Mesenchymal stem cell (in vitro differentiated cells and primary cell): ENCODE measurements at regions not wholly inside any gene's neighbourhood (a gene's known extent, or its start where the extent isn't known, plus 50 kb on each side); places are given as distances from the start of the nearest gene placed in this dataset.

Experiments
- DNase-seq: peaks from one replicate; pipeline ENCODE4 v3.0.0-alpha.2; 2013
- H2AFZ ChIP-seq: one replicate; pipeline ENCODE4 v1.6.1; 2013; ENCODE audit warnings: low read depth, mild to moderate bottlenecking, control low read depth, inconsistent platforms, low read length, moderate library complexity
- H2AK5ac ChIP-seq: 2 replicates; pipeline ENCODE4 v1.6.1; 2013; ENCODE audit warnings: low read length, moderate library complexity, mild to moderate bottlenecking, inconsistent platforms; ENCODE audit not compliant: severe bottlenecking
- H2BK120ac ChIP-seq: one replicate; pipeline ENCODE4 v1.6.1; 2013; ENCODE audit warnings: low read depth, mild to moderate bottlenecking, inconsistent platforms, low read length, moderate library complexity
- H2BK12ac ChIP-seq, 2 experiments: one replicate each; pipeline ENCODE4 v1.6.1; 2013; ENCODE audit warnings: inconsistent platforms in 2 of 2, low read length in 2 of 2, mild to moderate bottlenecking in 2 of 2, moderate library complexity in 2 of 2, control low read depth in 1 of 2
- H2BK15ac ChIP-seq: one replicate; pipeline ENCODE4 v1.6.1; 2013; ENCODE audit warnings: mild to moderate bottlenecking, low read depth, inconsistent platforms; ENCODE audit not compliant: poor library complexity, severe bottlenecking
- H2BK5ac ChIP-seq: 2 replicates; pipeline ENCODE4 v1.6.1; 2013; ENCODE audit warnings: low read depth, mild to moderate bottlenecking, low read length, control low read depth, inconsistent platforms; ENCODE audit not compliant: poor library complexity, severe bottlenecking
- H3K14ac ChIP-seq, 2 experiments: one replicate each; pipeline ENCODE4 v1.6.1; 2013; ENCODE audit warnings: inconsistent platforms in 2 of 2, low read length in 2 of 2, control low read depth in 1 of 2, mild to moderate bottlenecking in 1 of 2, moderate library complexity in 1 of 2
- H3K18ac ChIP-seq, 2 experiments: one replicate each; pipeline ENCODE4 v1.6.1; 2013; ENCODE audit warnings: inconsistent platforms in 2 of 2, low read length in 2 of 2, control low read depth in 1 of 2, low read depth in 1 of 2, mild to moderate bottlenecking in 1 of 2
- H3K23ac ChIP-seq, 2 experiments: one replicate each; pipeline ENCODE4 v1.6.1; 2013; ENCODE audit warnings: inconsistent platforms in 2 of 2, low read length in 2 of 2, mild to moderate bottlenecking in 2 of 2, moderate library complexity in 2 of 2, control low read depth in 1 of 2
- H3K27ac ChIP-seq: 2 replicates; pipeline ENCODE4 v1.5.1; 2013; ENCODE audit warnings: mild to moderate bottlenecking, moderate library complexity, low read length, control low read depth, inconsistent platforms; ENCODE audit not compliant: poor library complexity, severe bottlenecking
- H3K27me3 ChIP-seq, 2 experiments: 2 replicates each; pipeline versions ENCODE4 v1.6.1 to v1.7.0; 2013; ENCODE audit warnings: low read length in 2 of 2, mild to moderate bottlenecking in 2 of 2, moderate library complexity in 2 of 2, control low read depth in 1 of 2, inconsistent platforms in 1 of 2; ENCODE audit not compliant: control insufficient read depth in 1 of 2, insufficient read depth in 1 of 2
- H3K36me3 ChIP-seq, 2 experiments: 2 replicates each; pipeline versions ENCODE4 v1.6.1 to v1.7.0; 2013; ENCODE audit warnings: low read length in 2 of 2, control low read depth in 1 of 2, inconsistent platforms in 1 of 2, low read depth in 1 of 2, mild to moderate bottlenecking in 1 of 2; ENCODE audit not compliant: insufficient read depth in 2 of 2, control insufficient read depth in 1 of 2
- H3K4ac ChIP-seq, 2 experiments: one replicate each; pipeline ENCODE4 v1.6.1; 2013; ENCODE audit warnings: inconsistent platforms in 2 of 2, low read length in 2 of 2, mild to moderate bottlenecking in 2 of 2, moderate library complexity in 2 of 2, control low read depth in 1 of 2, low read depth in 1 of 2
- H3K4me1 ChIP-seq: 2 replicates; pipeline ENCODE4 v1.6.1; 2013; ENCODE audit warnings: low read depth, low read length, control low read depth; ENCODE audit not compliant: control insufficient read depth, insufficient read depth
- H3K4me2 ChIP-seq: 2 replicates; pipeline ENCODE4 v1.6.1; 2013; ENCODE audit warnings: low read length, mild to moderate bottlenecking, inconsistent platforms; ENCODE audit not compliant: poor library complexity, severe bottlenecking
- H3K4me3 ChIP-seq, 2 experiments: 2 replicates each; pipeline versions ENCODE4 v1.5.1 to v1.7.0; 2013; ENCODE audit warnings: low read length in 2 of 2, mild to moderate bottlenecking in 2 of 2, control low read depth in 1 of 2, low read depth in 1 of 2; ENCODE audit not compliant: insufficient read depth in 1 of 2
- H3K79me1 ChIP-seq: replicated peaks from 2 replicates; pipeline ENCODE4 v1.6.1; 2013; ENCODE audit warnings: mild to moderate bottlenecking, control low read depth, low read length, inconsistent platforms; ENCODE audit not compliant: poor library complexity, severe bottlenecking
- H3K9ac ChIP-seq: 2 replicates; pipeline ENCODE4 v1.7.0; 2013; ENCODE audit warnings: mild to moderate bottlenecking, low read length, moderate library complexity
- H3K9me3 ChIP-seq: 2 replicates; pipeline ENCODE4 v1.7.0; 2013; ENCODE audit warnings: mild to moderate bottlenecking, low read length; ENCODE audit not compliant: control insufficient read depth
- H4K8ac ChIP-seq: one replicate; pipeline ENCODE4 v1.6.1; 2013; ENCODE audit warnings: inconsistent platforms, mild to moderate bottlenecking, low read length, moderate library complexity
- H4K91ac ChIP-seq: one replicate; pipeline ENCODE4 v1.6.1; 2013; ENCODE audit warnings: mild to moderate bottlenecking, low read length, inconsistent platforms
- WGBS: methylation state at CpG from one replicate; pipeline ENCODE4 v1.1.7; 2013; ENCODE audit warnings: mixed read lengths; 5-methylcytosine and 5-hydroxymethylcytosine counted together

GRCh38 chr4:3682236-3683076 lies 83.7 kb upstream of the ADRA2C start:
- Histone ChIP-seq H3K9me3 (no peaks in the 10 kb centered on the region), H3K4me2 (no peak overlapping the region), H3K27me3 (peaks cover 5 to 62% of the 10 kb centered on the region in 2 experiments), H3K4me1 (peaks cover 1% of the 10 kb centered on the region), H3K9ac (no peak overlapping the region), H2BK12ac (no peak overlapping the region), H2AK5ac (no peak overlapping the region), H3K4me3 (no peak overlapping the region), H4K8ac (no peak overlapping the region), H2BK5ac (no peak overlapping the region), H3K23ac (no peak overlapping the region), H2BK15ac (no peak overlapping the region), H3K14ac (no peak overlapping the region), H2BK120ac (no peak overlapping the region), H3K4ac (no peak overlapping the region), H3K27ac (no peak overlapping the region), H3K79me1 (no peaks in the 10 kb centered on the region), H3K18ac (no peak overlapping the region), H3K36me3 (no peaks in the 10 kb centered on the region), H4K91ac (no peak overlapping the region), H2AFZ (no peak overlapping the region)
- no peak for DNase-seq
- WGBS = 86% methylated on average over 19 of the region's 19 CpGs

DNA sequence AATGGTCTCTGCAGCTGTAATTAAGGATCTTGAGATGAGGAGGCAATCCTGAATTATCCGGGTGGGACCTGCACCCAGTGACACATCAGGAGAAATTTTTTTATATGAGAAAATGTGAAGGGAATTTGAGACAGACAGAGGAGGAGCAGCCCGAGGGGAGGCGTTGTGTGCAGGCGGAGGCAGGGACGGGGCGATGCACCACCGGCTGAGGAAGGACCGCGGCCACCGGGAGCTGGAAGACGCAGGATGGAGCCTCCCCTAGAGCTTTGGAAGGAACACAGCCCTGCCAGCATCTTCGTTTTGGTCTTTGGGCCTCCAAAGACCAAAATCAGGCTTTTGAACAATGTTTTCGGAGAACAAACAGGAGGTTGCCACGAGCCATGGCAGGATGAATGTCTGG lies 85.0 kb upstream of the ADRA2C start:
- 81% methylated on average over 14 of the region's 14 CpGs for WGBS
- H2AFZ ChIP-seq = no peak overlapping the region
- no peak overlapping the region for H2BK15ac ChIP-seq
- no peak overlapping the region for H2BK12ac ChIP-seq
- H3K79me1 ChIP-seq = no peaks in the 10 kb centered on the region
- H3K4me1 ChIP-seq = peaks cover 3% of the 10 kb centered on the region
- no peak overlapping the region for H3K27ac ChIP-seq
- H2BK5ac ChIP-seq = no peak overlapping the region
- no peak overlapping the region for H3K18ac ChIP-seq
- DNase-seq = no peak
- no peak overlapping the region for H4K8ac ChIP-seq
- H3K4ac ChIP-seq = no peak overlapping the region
- H2AK5ac ChIP-seq = no peak overlapping the region
- peaks cover 18 to 74% of the 10 kb centered on the region in 2 experiments for H3K27me3 ChIP-seq
- no peak overlapping the region for H4K91ac ChIP-seq
- peaks cover 0 to 4% of the 10 kb centered on the region in 2 experiments for H3K36me3 ChIP-seq
- H3K14ac ChIP-seq = no peak overlapping the region
- H3K4me2 ChIP-seq = no peak overlapping the region
- H2BK120ac ChIP-seq = no peak overlapping the region
- H3K4me3 ChIP-seq = no peak overlapping the region
- H3K9ac ChIP-seq = no peak overlapping the region
- H3K23ac ChIP-seq = no peak overlapping the region
- H3K9me3 ChIP-seq = no peaks in the 10 kb centered on the region

DNA sequence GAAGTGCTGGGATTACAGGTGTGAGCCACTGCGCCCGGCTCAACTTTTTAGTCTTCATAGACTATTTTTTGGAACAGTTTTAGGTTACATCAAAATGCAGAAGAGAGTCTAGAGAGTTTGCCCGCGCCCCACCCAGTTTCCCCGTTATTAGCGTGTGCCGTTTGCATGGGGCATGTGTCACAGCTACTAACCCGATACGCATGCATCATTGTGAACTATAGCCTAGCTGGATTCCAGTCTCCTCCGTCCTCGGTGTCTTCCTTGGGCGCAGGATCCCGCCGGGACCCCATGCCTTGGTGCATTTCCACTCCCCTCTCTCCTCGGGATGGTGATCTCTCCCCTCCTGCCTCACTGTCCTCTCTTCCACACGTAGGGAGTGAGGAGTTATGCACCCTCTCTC lies 85.5 kb upstream of the ADRA2C start:
- peaks cover 0 to 4% of the 10 kb centered on the region in 2 experiments for H3K36me3 ChIP-seq
- no peak overlapping the region for H2AFZ ChIP-seq
- no peak overlapping the region for H4K91ac ChIP-seq
- H3K4me2 ChIP-seq = no peak overlapping the region
- no peak overlapping the region for H3K9ac ChIP-seq
- no peak overlapping the region for H2BK12ac ChIP-seq
- 92% methylated on average over 15 of the region's 16 CpGs for WGBS
- no peak overlapping the region for H4K8ac ChIP-seq
- no peak overlapping the region for H2BK120ac ChIP-seq
- no peak overlapping the region for H3K23ac ChIP-seq
- H3K27me3 ChIP-seq = peaks cover 19 to 76% of the 10 kb centered on the region in 2 experiments
- no peak overlapping the region for H3K4ac ChIP-seq
- no peak overlapping the region for H2BK5ac ChIP-seq
- no peaks in the 10 kb centered on the region for H3K9me3 ChIP-seq
- no peak overlapping the region for H3K4me3 ChIP-seq
- H3K4me1 ChIP-seq = peaks cover 3% of the 10 kb centered on the region
- no peak for DNase-seq
- H2BK15ac ChIP-seq = no peak overlapping the region
- H3K27ac ChIP-seq = no peak overlapping the region
- H3K14ac ChIP-seq = no peak overlapping the region
- H3K18ac ChIP-seq = no peak overlapping the region
- H3K79me1 ChIP-seq = no peaks in the 10 kb centered on the region
- no peak overlapping the region for H2AK5ac ChIP-seq

GRCh38 chr4:3679851-3680311 lies 86.3 kb upstream of the ADRA2C start:
- no peak for DNase-seq
- no peak overlapping the region for H3K4me2 ChIP-seq
- no peak overlapping the region for H3K23ac ChIP-seq
- H2AK5ac ChIP-seq = no peak overlapping the region
- no peak overlapping the region for H4K8ac ChIP-seq
- H3K27me3 ChIP-seq = peaks cover 19 to 75% of the 10 kb centered on the region in 2 experiments
- no peak overlapping the region for H2BK15ac ChIP-seq
- 67% methylated on average over 25 of the region's 25 CpGs for WGBS
- H3K4ac ChIP-seq = no peak overlapping the region
- H3K9me3 ChIP-seq = no peaks in the 10 kb centered on the region
- peaks cover 0 to 4% of the 10 kb centered on the region in 2 experiments for H3K36me3 ChIP-seq
- H2AFZ ChIP-seq = no peak overlapping the region
- no peak overlapping the region for H2BK12ac ChIP-seq
- no peak overlapping the region for H3K27ac ChIP-seq
- no peak overlapping the region for H4K91ac ChIP-seq
- H3K79me1 ChIP-seq = no peaks in the 10 kb centered on the region
- no peak overlapping the region for H3K9ac ChIP-seq
- H3K4me3 ChIP-seq = no peak overlapping the region
- H3K14ac ChIP-seq = no peak overlapping the region
- no peak overlapping the region for H2BK5ac ChIP-seq
- H3K4me1 ChIP-seq = peaks cover 3% of the 10 kb centered on the region
- H2BK120ac ChIP-seq = no peak overlapping the region
- H3K18ac ChIP-seq = no peak overlapping the region
